NCI-H2107 treated with DMSO at 0.1 percent for 48 hours (cell line): ENCODE measurements at regions not wholly inside any gene's neighbourhood (a gene's known extent, or its start where the extent isn't known, plus 50 kb on each side); places are given as distances from the start of the nearest gene placed in this dataset.

Experiments used
- DNase-seq: peaks from one replicate; lab custom pipeline; 2025; ENCODE audit not compliant: unreplicated experiment; lab: John Stamatoyannopoulos, UW

DNA sequence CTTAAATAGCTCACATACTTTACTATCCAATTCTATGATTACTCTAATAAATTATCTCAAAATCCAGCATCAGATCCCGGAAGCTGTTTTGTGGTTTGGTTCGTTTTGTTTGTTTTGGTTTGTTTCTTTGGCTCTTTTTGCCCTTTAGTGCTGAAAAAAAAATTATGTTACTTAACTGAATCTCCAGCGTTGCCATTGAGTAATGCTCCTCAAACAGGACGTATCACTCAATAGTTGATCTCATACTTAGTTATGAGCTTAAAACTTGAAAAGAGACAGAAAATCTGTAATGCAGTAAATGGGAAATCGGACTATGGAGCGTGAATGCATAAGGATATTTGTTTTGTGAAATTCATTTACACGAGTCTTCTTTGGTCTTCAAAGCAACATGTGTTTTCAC, 533.8 kb upstream of the TMPRSS15 start:
- DNase-seq, result no peak

DNA sequence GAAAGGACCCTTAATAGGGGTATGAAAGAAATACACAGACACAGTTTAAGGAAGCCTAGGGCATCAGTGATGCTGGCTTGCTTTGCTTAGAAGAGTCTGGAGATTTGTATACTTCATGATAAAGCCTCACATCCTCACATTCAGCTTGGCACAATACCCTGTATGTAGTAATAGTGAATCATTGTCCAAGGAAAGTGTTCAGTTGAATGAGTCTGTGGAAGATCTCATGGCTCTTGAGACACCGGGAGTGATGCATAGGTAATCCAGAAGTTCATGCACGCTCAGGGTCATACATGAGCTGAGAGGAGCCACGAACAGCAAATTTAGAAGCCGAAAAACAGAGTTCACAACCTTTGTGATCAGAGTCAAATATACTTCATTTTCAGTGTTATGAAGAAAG, 537.2 kb upstream of the TMPRSS15 start:
- DNase-seq, result no peak

DNA sequence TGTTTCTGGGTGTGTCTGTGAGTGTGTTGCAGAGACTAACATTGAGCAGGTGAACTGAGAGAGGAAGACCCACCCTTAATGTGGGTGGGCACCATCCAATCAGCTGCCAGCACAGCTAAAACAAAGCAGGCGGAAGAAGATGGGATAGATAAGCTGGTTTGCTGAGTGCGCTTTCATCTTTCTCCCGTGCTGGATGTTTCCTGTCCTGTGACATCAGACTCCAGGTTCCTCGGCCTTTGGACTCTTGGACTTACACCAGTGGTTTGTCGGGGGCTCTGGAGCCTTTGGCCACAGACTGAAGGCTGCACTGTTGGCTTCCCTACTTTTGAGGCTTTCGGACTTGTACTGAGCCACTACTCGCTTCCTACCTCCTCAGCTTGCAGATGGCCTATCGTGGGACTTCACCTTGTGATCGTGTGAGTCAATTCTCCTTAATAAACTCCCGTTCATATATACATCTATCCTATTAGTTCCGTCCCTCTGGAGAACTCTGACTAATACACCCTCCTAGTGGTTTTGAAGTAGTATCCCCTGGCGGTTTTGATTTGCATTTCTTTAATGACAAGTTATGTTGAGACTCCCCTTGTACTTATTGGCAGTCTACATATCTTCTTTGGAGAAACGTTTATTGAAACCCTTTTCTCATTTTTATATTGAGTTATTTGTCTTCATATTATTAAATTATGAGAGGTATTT, 546.6 kb upstream of the TMPRSS15 start:
- DNase-seq, result no peak

DNA sequence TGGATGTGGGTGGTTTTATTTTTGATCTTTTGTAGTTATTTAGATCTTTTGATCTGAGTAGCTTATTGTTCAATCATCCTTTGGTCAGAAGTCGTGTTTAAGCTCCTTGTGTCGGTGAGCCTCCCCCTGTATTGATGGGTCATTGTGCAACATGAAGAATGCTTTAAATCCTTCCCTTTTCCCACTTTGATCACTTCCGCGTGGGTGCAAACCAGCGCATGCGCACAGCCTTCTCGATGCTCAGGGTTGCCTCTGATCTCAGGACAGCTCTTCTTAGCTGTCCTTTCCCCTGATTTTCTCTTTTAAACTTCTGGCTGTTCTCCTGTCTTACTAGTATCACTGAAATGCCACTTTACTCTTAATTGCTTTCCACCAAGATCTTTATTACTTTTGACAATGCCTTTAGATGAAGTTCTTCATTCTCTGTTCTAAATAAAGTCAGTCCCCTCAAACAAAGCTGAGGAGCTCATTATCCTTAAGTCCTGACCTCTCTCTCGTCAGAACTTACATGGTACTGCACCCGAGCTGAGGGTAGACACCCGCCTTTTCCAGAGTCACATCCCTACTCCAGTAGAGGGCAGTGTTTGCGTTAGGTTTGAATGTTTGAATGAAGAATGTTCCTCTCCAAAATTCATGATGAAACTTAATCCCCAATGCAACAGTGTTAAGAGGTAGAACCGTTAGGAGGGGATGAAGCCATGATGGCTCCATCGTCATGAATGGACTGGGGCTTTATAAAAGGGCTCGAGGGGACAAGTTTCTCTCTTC, 547.9 kb upstream of the TMPRSS15 start:
- peak; percentile 2 for DNase-seq

DNA sequence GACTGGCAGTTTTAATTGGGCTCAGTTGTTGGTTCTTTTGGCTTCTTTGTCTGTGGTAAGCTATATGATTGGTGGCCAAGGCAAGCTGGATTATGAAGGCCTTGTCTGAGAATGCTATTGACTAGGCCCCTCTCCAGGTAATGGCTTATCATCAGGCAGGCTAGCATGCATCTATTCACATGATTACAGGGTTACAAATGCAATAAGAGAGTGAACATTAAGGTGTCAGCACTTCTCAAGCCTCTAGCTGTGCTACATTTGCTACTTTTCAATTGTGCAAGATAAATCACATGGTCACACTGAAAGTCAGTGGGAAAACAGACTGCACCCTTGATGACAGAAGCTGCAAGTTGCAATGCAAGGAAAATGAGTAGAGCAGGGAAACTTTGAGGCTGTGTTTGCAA, 550.9 kb upstream of the TMPRSS15 start:
- DNase-seq, result no peak

DNA sequence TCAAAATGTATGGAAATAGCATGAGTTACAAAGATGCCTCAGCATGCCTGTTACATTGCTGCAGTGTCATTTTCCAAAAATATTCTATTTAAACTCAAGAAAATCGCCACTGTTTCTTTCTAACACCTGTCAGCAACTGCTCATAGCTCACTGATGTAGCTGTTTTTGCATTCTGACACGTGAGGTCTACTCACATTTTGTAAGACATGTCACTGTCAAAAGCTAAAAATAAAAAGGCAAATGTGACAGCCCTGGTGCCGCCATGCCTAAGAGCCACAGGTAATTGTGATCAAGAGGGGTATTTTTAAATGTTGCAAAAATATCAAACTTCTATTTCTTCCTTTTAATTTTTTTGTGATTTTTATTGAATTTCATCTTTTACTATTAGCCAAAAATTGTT, 556.2 kb upstream of the TMPRSS15 start:
- no peak for DNase-seq

DNA sequence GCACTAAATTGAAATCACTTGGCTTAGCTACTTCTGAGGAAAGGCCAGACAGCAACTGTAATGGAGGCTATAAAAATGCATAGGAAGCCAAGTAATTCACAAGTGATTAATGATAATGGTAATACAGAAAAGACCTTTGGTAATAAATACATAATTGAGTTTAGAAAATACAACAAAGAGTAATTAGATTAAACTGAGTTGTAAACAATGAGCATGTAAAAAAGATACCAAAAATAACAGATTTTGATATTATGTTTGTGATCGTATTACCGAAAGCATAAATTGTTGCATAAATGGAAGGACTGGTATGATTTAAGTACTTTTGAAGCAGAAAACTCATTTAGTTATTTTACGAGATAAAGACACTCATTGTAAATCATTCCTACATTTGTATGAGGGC, 556.7 kb upstream of the TMPRSS15 start:
- no peak for DNase-seq

DNA sequence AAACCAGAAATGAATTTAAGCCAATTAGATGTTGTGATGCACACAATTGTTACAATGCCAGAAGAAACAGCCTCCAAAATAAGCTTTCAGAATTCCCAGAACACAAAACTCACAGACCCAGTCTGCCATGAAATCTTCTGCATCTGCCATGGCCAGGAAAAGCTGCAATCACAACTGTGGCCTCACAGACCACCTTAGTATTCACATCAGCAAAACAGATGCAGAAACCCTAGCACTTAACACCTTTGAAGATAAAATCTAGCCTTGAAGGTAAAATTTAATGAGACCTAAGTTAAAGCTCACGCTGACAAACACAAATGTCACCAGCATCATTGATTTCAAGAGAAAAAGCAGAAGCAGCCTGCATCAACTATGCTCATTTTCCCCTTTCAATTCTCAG, 566.8 kb upstream of the TMPRSS15 start:
- DNase-seq, result no peak

DNA sequence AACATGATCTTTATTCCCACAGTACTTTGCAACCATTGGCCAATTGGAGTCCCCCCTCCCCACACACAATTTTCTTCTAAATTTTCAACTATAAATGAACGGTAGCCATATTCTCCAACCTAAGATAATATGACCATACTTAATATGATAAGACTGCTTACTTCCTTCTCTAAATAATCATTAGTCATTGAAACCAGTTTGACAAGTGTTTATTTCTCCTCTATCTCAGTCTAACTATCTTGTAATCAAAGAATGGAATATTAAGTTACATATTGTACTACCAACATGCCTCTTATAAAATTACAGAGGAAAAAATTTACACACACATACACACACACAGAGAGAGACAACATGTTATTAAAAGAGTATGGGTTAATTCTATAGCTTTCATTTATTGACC, 567.4 kb upstream of the TMPRSS15 start:
- DNase-seq, result no peak

DNA sequence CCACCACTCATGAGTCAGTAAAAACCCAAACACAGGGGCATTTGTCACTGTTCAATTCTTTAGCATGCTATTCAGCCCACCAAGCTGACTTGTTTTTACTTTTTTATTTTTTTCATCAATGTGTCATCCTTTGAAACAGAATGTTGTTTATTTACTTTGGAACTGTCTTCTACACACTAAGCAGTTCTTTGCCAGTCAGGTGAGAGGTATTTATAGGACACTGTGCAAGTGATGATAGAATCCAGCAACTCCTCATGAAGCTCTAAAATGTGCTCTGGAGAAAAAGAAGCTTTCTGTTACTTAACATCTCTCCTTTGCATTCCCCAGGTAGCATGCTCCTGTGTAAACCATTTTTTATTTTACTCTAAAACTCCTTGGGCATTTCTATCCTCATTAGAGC, 582.0 kb upstream of the TMPRSS15 start:
- DNase-seq, result no peak

DNA sequence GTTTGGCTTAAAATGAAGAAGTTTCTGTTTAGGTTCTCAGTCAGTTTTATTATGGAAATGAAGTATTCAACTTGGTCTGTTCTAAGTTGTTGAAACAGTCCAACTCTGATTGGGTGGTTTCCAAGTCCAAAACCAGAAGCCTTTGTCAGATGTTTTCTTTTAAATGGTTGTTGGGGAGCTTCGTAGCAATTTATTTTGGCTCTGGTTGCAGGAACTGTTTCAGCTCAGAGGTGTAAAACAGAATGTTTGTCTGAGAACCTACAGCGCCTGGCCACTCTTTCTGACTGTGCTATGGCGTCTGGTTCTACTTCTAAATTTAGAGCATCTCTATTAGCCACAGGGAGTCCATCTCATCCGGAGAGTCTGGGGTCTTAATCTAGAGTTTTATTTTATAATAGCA, 582.6 kb upstream of the TMPRSS15 start:
- no peak for DNase-seq

DNA sequence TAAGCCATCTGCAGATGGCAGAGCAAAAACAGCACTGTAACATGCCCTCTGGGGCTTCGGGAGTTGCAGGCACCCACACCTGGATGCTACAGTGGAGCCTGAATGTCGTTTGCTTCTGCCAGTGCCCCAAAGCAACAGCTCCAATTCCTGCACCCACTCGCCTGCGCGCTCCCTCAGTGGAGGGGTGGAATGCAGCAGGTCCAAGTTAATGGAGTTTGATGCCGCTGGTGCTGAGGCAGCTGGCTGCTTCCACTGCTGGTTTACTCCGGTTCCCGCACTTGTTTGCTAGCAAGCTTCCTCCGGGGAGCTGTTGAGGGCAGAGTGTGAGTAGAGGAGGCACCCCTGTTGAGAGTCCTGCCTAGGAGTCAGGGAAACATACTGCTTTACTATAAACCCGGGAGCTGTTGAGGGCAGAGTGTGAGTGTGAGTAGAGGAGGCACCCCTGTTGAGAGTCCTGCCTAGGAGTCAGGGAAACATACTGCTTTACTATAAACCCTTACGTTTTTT, 584.0 kb upstream of the TMPRSS15 start:
- no peak for DNase-seq

DNA sequence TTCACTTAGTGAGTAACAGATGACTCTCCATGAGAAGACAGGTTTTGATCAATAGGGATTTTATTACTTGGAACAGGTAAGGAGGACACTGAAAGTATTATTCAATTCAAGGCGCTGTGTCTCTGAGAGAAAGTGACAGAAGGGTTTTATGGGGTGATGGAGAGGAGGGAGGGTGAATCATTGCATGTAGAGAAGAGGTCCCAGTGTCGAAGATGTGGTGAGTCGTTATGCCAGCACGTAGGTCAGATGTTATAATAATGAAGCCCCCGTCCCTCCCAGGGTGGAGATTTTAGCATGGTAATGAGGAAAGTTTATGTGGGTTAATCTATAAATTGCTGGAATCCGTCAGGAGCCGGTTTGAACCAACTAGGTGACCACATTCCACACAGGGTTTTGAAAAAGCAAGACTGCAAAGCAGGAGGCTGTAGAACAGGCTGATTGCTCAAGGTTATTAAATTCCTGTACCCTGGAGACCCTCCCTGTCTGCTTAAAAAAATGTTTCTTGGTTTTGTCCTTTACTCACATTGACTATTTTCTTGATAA, 586.4 kb upstream of the TMPRSS15 start:
- no peak for DNase-seq

DNA sequence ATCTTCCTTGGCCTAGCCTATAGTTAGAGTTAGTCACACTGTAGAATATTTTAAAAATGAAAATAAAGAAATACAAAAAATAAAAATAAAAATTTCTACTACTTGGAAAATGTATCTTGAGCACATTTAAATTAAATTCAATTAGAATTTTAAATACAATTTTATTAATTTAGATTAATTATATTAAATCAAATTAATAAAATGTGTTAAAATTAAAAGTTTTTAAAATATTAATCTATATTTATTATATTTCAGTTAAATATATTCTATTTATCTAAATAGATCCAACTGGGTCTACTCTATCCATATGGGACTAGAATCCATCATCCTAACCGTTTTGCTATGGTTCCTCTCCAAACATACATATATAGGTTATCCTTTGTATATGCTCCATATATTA, 588.3 kb upstream of the TMPRSS15 start:
- DNase-seq, result no peak

DNA sequence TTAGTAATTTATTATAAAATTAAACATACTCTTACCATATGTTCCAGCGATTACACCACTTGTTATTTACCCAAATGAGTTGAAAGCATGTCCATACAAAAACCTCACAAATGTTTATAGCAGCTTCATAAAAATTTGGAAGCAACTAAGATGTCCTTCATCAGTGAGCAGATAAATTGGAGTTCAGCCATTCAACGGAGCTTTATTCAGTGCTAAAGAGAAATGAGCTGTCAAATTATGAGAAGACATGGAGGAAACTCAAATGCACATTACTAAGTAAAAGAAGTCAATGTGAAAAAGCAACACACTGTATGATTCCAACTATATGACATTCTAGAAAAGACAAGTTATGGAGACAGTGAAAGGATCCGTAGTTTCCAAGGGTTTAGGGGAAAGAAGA, 606.7 kb upstream of the TMPRSS15 start:
- no peak for DNase-seq

DNA sequence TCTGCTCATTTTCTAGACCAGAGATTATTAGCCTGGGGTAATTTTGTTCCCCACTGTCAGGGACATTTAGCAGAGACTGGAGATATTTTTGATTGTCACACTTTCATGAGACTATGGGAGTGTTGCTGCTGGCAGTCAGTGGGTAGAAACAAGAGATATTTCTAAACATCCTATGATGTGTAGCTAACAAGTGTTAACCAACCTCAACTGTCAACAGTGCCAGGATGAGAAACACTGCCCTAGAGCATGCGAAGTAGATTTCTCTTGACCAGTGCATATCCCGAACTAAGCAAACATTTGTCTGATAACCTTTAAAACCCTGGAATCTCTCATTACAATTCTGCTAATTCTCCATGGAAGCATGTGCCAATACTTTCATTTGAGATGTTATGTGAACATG, 607.4 kb upstream of the TMPRSS15 start:
- DNase-seq, result no peak

DNA sequence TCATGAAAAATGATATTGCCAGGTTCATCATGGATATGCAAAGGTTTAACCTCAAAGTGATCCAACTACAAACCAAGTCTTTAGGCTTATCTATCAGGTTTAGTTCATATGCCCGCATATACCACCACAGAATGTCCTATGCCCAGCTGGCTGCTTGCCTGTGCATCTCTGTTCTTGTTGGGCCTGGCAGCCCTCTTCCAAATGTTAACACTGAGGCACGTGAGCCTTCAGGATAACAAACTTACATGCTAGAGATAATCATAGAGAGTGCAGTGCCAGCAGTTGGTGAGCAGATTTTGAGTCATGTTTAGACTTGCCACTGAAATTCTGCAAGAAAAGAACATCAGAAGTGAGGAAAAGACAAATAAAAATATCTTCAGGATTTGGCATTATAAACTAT, 607.9 kb upstream of the TMPRSS15 start:
- DNase-seq, result no peak

DNA sequence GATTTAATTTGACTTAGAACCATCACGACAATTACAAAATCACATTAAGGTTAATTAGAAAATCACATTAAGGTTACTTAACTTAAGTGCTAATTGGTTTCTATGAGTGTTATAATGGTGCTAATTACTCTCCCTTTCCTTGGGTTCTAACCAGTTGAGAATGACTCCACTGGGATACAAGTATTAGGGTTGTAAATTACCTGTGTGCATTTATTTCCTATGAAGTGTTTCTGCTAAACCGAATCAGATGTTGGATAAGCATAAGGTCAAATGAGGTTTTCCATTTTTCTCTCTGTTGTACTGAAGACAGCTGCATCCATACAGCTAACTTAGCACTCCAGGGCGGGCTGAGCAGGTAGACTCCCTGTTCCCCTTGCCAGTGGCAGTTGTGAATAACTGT, 610.3 kb upstream of the TMPRSS15 start:
- DNase-seq, result no peak

DNA sequence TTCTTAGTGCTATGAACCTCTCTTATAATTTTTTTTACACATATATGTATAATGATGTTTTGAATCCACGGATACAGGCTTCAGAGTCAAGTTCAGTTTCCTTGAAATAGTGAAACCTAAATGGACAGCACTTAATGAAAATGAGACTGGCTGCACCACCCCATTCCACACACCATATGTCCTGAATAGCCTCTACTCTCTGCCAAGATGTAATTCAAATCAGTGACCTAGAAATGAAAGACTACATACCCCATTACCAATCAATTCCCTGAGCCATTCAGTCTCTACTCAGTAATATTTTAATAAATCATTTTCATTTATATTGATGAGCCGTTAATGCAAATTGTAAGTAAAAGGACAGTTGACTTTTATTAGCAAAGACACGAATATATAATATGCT, 614.9 kb upstream of the TMPRSS15 start:
- no peak for DNase-seq

DNA sequence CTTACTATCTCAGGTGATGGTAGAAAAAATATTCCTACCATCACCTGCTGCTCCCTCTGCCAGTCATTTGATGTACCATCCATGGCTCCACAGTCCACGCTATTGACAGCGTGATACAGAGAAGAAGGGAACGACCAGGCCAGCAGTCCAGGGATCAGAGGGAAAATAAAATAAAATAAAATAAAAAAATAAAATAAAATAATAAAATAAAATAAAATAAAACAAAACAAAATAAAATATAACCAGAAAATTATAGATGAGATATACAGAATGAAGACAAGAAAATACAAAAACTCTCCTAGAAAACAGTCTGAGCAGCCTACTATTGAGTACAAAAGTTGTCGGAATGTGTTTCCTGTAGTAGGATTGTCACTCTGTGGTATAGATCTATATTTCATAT, 619.4 kb upstream of the TMPRSS15 start:
- no peak for DNase-seq

DNA sequence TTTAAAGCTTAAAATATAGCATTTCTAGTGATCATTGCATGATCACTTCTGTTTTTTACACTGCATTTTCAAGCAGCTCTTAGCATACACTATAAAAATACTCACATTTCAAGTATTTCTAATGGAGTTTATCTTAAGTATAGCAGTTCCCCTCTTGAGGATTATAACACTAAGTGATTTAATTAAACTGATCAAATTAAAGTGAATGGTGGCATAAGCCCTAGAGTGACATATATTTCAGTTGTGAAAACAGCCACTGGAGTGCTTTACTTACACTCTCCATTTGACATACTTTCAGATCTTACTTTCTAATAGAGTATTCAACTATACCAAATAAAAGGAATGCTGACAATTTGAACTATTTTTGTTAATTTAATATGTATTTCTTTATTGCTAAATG, 623.3 kb upstream of the TMPRSS15 start:
- no peak for DNase-seq

DNA sequence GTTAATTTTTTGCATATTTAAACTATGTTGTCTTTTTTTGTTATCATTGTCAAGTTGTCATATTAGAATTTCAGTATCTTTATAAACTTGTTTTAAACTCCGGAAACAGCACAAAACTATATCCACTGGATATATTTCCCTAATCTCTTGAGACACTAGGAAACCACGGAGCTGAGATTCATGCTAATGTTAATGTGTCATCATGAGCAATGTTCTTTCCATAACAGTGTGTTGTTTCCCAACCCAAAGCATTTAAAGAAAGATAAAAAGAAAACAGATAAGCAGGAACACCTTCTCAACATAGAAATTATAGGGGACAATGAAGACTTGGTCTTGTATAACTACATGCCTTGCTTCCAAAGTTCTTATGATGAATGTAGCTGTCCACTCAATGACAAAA, 626.2 kb upstream of the TMPRSS15 start:
- no peak for DNase-seq
